NCI-H2107 (cell line): ENCODE measurements at regions not wholly inside any gene's neighbourhood (a gene's known extent, or its start where the extent isn't known, plus 50 kb on each side); places are given as distances from the start of the nearest gene placed in this dataset.

ENCODE experiments used
- DNase-seq: peaks from one replicate; lab custom pipeline; 2025; lab: John Stamatoyannopoulos, UW

- DNase-seq = no peak
Observed at GRCh38 chr16:48887646-48888210, 277.7 kb upstream of the N4BP1 start.

GRCh38 chr16:48885471-48885870 is 275.5 kb upstream of the N4BP1 start:
- no peak for DNase-seq

- no peak for DNase-seq
Observed at GRCh38 chr16:48881272-48881671, 271.3 kb upstream of the N4BP1 start.

- DNase-seq = no peak
Observed at GRCh38 chr16:48879223-48880122, 269.5 kb upstream of the N4BP1 start.

- DNase-seq = no peak
Observed at GRCh38 chr16:48877946-48878345, 268.0 kb upstream of the N4BP1 start.

GRCh38 chr16:48870141-48870540 is 260.2 kb upstream of the N4BP1 start:
- DNase-seq = no peak

- no peak for DNase-seq
Observed at GRCh38 chr16:48865520-48865919, 255.5 kb upstream of the N4BP1 start.

GRCh38 chr16:48864055-48864454 is 254.1 kb upstream of the N4BP1 start:
- DNase-seq = no peak

GRCh38 chr16:48862087-48862532 is 252.1 kb upstream of the N4BP1 start:
- no peak for DNase-seq

GRCh38 chr16:48860341-48860740 is 250.4 kb upstream of the N4BP1 start:
- DNase-seq = no peak

- no peak for DNase-seq
Observed at GRCh38 chr16:48852951-48853350, 243.0 kb upstream of the N4BP1 start.

GRCh38 chr16:48852458-48852857 is 242.5 kb upstream of the N4BP1 start:
- DNase-seq = no peak

GRCh38 chr16:48850097-48850770 is 240.3 kb upstream of the N4BP1 start:
- DNase-seq = no peak

GRCh38 chr16:48846277-48846676 is 236.3 kb upstream of the N4BP1 start:
- DNase-seq = no peak

- DNase-seq = no peak
Observed at GRCh38 chr16:48845261-48845660, 235.3 kb upstream of the N4BP1 start.

- no peak for DNase-seq
Observed at GRCh38 chr16:48838349-48838748, 228.4 kb upstream of the N4BP1 start.

- no peak for DNase-seq
Observed at GRCh38 chr16:48836636-48837035, 226.7 kb upstream of the N4BP1 start.

GRCh38 chr16:48836067-48836466 is 226.1 kb upstream of the N4BP1 start:
- no peak for DNase-seq

- no peak for DNase-seq
Observed at GRCh38 chr16:48834576-48834975, 224.6 kb upstream of the N4BP1 start.

- no peak for DNase-seq
Observed at GRCh38 chr16:48833461-48833860, 223.5 kb upstream of the N4BP1 start.

GRCh38 chr16:48831076-48831722 is 221.2 kb upstream of the N4BP1 start:
- DNase-seq = no peak
